Epithelial cell of proximal tubule (primary cell): ENCODE measurements at regions not wholly inside any gene's neighbourhood (a gene's known extent, or its start where the extent isn't known, plus 50 kb on each side); places are given as distances from the start of the nearest gene placed in this dataset.

Experiments used
- DNase-seq: peaks from one replicate; pipeline ENCODE4 v3.0.0-alpha.2; 2011; ENCODE audit warnings: low read depth
- H3K4me3 ChIP-seq: 2 replicates; pipeline ENCODE4 v1.5.1; 2011; ENCODE audit warnings: low read depth, mild to moderate bottlenecking, low read length
- TF ChIP-seq, protein P1 (sequence below): conservative IDR thresholded peaks from 2 replicates; pipeline ENCODE4 v1.5.1; 2012; ENCODE audit warnings: low read depth, mild to moderate bottlenecking, low read length

DNA sequence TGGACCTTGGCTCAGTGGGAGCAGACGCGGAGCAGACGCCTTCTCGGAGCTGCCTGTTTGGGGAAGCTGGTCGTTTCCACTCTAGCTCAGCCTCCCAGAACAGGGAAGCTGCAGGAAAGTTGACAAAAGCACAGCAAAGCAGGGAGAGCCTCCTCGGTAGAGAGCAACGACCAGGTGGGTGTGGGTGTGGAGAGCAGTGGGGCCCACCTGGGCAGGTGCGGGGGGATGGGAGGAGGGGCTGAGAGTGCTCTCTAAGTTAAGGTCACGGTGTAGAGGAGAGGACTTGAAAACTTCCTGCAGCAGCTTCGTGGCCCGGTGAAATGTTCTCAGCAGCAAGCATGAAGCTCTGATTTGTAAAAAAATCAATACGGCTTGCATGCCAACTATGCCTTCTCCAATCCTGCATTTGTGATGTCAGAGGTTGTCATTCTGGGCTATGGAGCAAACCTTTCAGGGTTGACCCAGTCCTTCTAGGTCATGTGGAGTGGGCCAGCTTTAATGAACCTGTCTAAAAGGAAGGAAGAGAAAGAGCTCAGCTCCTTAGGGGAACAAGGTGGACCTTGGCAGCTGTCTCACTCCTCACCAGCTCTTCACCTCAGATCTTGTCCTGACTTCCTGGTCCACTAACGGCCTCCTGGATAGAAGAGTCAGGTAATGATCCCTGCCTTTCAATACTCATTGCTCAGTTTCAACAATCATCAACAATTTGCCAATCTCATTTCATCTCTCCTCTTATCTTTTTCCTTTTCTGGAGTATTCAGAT lies 85.8 kb upstream of the UBL3 start:
- H3K4me3 ChIP-seq: no peak overlapping the region
- TF ChIP-seq, protein P1, sequence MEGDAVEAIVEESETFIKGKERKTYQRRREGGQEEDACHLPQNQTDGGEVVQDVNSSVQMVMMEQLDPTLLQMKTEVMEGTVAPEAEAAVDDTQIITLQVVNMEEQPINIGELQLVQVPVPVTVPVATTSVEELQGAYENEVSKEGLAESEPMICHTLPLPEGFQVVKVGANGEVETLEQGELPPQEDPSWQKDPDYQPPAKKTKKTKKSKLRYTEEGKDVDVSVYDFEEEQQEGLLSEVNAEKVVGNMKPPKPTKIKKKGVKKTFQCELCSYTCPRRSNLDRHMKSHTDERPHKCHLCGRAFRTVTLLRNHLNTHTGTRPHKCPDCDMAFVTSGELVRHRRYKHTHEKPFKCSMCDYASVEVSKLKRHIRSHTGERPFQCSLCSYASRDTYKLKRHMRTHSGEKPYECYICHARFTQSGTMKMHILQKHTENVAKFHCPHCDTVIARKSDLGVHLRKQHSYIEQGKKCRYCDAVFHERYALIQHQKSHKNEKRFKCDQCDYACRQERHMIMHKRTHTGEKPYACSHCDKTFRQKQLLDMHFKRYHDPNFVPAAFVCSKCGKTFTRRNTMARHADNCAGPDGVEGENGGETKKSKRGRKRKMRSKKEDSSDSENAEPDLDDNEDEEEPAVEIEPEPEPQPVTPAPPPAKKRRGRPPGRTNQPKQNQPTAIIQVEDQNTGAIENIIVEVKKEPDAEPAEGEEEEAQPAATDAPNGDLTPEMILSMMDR: no peak
- DNase-seq: no peak

GRCh38 chr13:29935309-29935981 lies 85.0 kb upstream of the UBL3 start:
- DNase-seq: no peak
- TF ChIP-seq, protein P1: no peak
- no peak overlapping the region for H3K4me3 ChIP-seq

- TF ChIP-seq, protein P1: no peak
- no peak for DNase-seq
- no peak overlapping the region for H3K4me3 ChIP-seq
Observed at GRCh38 chr13:29934531-29935308, 84.3 kb upstream of the UBL3 start.

GRCh38 chr13:29933401-29933800 lies 83.0 kb upstream of the UBL3 start:
- no peak for DNase-seq
- TF ChIP-seq, protein P1: no peak
- no peak overlapping the region for H3K4me3 ChIP-seq

- no peak overlapping the region for H3K4me3 ChIP-seq
- no peak for DNase-seq
- TF ChIP-seq, protein P1: no peak
Observed at GRCh38 chr13:29931696-29932095, 81.3 kb upstream of the UBL3 start.

DNA sequence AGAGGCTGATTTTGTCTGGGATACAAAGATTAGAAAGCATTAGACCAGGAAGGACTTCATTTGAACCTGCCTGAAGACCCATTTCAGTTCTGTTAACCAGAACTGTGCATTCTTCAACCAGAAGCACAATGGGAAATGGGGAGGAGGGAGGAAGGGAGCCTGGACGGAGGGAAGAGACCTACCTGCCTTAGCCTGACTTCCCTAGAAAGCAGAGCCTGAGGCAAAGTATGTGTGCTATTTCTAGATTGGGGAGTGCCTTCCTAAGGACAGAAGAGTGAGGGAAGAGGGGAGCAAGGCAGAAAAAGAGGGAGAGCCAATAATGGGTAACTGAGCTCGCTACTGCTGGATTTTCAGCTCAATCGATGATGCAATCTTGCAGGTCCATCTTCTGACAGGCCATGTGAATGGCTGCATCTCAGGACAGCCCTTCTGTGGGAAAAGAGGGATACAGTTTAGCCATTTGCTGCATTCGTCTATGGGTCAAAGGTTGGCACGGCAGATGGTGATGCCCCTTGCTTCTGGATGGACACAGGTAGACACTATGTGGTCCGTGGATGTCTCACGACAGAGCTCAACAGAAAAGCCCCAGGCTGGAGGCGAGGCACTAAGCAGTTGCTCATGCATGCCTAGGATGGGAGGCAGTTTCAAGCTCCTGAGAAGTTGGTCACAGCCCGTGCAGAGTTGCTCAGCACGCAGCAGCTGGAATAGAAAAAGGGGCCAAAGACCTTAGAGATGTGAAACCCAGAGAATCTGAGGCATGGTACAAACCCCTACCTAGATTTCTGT lies 78.8 kb upstream of the UBL3 start:
- TF ChIP-seq, protein P1: no peak
- DNase-seq: no peak
- H3K4me3 ChIP-seq: no peak overlapping the region
